Endothelial cell (in vitro differentiated cells): ENCODE measurements at regions not wholly inside any gene's neighbourhood (a gene's known extent, or its start where the extent isn't known, plus 50 kb on each side); places are given as distances from the start of the nearest gene placed in this dataset.

Experiments
- DNase-seq: peaks from one replicate; pipeline ENCODE4 v3.0.0; 2021; ENCODE audit warnings: low spot score
- H3K27ac Mint-ChIP-seq: one replicate; pipeline ENCODE4 v1.8.0; 2021; ENCODE audit warnings: mixed read lengths, inconsistent platforms; ENCODE audit not compliant: unreplicated experiment
- H3K27me3 Mint-ChIP-seq: one replicate; pipeline ENCODE4 v1.8.0; 2021; ENCODE audit warnings: mild to moderate bottlenecking, moderate library complexity, mixed read lengths, inconsistent platforms; ENCODE audit not compliant: unreplicated experiment
- H3K36me3 Mint-ChIP-seq: one replicate; pipeline ENCODE4 v1.8.0; 2021; ENCODE audit warnings: mild to moderate bottlenecking, low read depth, mixed read lengths, inconsistent platforms; ENCODE audit not compliant: unreplicated experiment
- H3K4me1 Mint-ChIP-seq: one replicate; pipeline ENCODE4 v1.8.0; 2021; ENCODE audit warnings: mild to moderate bottlenecking, mixed read lengths, inconsistent platforms; ENCODE audit not compliant: unreplicated experiment
- H3K4me3 Mint-ChIP-seq: one replicate; pipeline ENCODE4 v1.8.0; 2021; ENCODE audit warnings: mild to moderate bottlenecking, mixed read lengths, inconsistent platforms; ENCODE audit not compliant: unreplicated experiment
- H3K9me3 Mint-ChIP-seq: one replicate; pipeline ENCODE4 v1.8.0; 2021; ENCODE audit warnings: mixed read lengths, inconsistent platforms; ENCODE audit not compliant: unreplicated experiment
- CTCF ChIP-seq: fragments of 200-600 bp; sonication (generic); IDR thresholded peaks from one replicate; pipeline ENCODE4 v1.5.0; 2021; ENCODE audit warnings: antibody characterized with exemption; ENCODE audit not compliant: unreplicated experiment

GRCh38 chr15:69725957-69726356, 273.3 kb downstream of the RPLP1 start:
- Mint-ChIP-seq H3K27ac (no peak overlapping the region), H3K27me3 (peaks cover 1% of the 10 kb centered on the region), H3K4me1 (peaks cover 20% of the 10 kb centered on the region), H3K9me3 (no peaks in the 10 kb centered on the region), H3K4me3 (no peak overlapping the region), H3K36me3 (no peaks in the 10 kb centered on the region)
- TF ChIP-seq CTCF, result no peak
- no peak for DNase-seq

DNA sequence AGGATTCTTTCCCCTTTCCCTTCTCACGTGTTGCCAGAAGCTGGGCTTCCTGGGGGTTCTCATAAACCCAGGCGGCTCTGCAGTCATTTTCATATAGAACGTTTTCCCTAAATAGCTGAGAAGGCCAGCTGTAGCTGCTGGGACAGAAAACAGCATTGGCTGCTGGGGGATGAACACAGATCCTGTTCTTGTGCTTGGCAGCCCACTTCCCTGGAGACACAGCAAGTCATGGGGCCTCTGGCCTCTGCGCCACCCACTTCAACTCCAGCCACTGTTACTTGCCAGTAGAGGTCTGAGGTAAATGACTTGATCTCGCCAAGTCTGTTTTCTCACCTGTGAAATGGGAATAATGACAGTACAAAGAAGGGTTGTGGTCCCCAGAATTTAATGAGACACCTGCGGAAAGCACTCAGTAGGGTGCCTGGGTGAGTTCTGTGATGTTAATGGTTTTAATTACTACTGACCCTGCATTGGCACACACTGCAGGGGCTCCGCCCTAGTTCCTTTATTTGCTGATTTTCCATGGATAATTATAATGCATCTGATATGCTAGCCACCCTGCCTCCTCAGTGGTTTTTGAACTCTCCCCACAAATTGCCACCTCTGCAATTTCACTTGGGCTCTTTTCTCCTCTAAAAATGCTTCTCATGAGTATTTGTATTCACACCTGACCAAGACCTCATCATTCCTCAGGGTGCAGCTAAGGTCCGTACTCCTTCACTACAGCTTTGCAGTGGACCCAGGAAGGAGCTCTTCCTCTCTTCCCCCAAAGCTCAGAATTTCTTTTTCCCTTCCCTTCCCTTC, 274.7 kb downstream of the RPLP1 start:
- Mint-ChIP-seq H3K27me3 (peaks cover 1% of the 10 kb centered on the region), H3K27ac (no peak overlapping the region)

GRCh38 chr15:69729167-69729748, 276.6 kb downstream of the RPLP1 start:
- peak; percentile 60 for DNase-seq

More for the DNA sequence above, 274.7 kb downstream of the RPLP1 start:
- no peaks in the 10 kb centered on the region for H3K9me3 Mint-ChIP-seq
- no peak overlapping the region for H3K4me3 Mint-ChIP-seq
- peaks cover 27% of the 10 kb centered on the region for H3K4me1 Mint-ChIP-seq
- no peaks in the 10 kb centered on the region for H3K36me3 Mint-ChIP-seq
- no peak for DNase-seq
- TF ChIP-seq CTCF, result no peak

DNA sequence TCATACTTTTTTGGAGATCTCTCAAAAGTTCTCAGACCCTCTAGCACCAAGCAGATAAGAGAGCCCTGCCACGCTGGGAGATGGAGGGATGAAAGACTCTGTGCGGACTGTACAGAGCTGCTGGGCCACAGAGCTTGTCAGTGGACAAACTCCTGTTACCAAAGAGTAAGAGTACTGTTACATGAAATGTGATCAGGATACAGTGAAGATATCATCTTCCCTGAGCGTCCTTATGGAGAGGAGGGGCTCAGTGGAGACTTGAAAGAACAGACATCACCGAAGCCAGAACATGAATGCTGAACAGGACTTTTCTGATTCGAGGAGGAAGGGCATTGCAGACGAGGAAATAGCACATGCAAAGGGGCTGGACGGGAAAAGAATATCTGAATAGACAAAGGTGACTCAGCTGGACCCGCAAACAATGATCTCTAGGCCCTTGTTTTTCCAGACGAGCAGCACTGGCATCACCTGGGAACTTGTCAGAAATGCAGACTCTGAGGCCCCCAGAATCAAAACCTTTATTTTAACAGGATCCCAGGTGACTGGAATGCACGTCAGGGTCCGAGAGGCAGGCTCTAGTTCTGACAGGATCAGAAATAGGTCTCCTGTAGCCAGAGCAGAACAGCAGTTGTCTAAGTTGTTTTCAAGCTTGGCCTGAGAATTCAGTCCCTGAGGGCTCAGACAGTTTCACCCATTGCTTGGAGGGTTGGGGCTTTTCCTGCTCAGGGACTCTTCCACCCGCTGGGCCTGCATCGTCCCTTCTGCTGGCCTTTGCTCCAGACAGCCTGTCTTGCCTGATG, 277.9 kb downstream of the RPLP1 start:
- H3K4me3 Mint-ChIP-seq, result no peak overlapping the region
- no peak for DNase-seq
- H3K9me3 Mint-ChIP-seq, result no peaks in the 10 kb centered on the region
- H3K27ac Mint-ChIP-seq, result peak overlapping the region; percentile 70
- no peaks in the 10 kb centered on the region for H3K36me3 Mint-ChIP-seq
- peaks cover 27% of the 10 kb centered on the region for H3K4me1 Mint-ChIP-seq
- TF ChIP-seq CTCF, result no peak
- peaks cover 1% of the 10 kb centered on the region for H3K27me3 Mint-ChIP-seq

More at GRCh38 chr15:69729167-69729748, 276.6 kb downstream of the RPLP1 start:
- H3K27ac Mint-ChIP-seq, result no peak overlapping the region
- peaks cover 1% of the 10 kb centered on the region for H3K27me3 Mint-ChIP-seq
- no peaks in the 10 kb centered on the region for H3K9me3 Mint-ChIP-seq
- peak; percentile 95 for TF ChIP-seq CTCF
- H3K36me3 Mint-ChIP-seq, result no peaks in the 10 kb centered on the region
- no peak overlapping the region for H3K4me3 Mint-ChIP-seq
- H3K4me1 Mint-ChIP-seq, result peaks cover 23% of the 10 kb centered on the region

DNA sequence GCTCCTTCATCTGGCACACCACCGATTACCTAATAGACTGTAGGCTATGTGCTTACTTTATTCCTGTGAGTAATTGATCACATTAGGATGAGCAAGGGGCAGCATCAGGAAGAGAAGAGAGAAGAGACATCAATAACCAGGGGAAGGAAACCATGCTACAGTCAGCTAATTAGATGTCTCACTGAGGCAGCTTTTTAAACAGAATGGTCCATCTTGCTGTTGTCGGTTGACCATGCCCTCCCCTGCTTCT, 278.4 kb downstream of the RPLP1 start:
- peaks cover 32% of the 10 kb centered on the region for H3K4me1 Mint-ChIP-seq
- DNase-seq, result no peak
- no peaks in the 10 kb centered on the region for H3K9me3 Mint-ChIP-seq
- peak overlapping the region; percentile 70 for H3K27ac Mint-ChIP-seq
- H3K27me3 Mint-ChIP-seq, result peaks cover 3% of the 10 kb centered on the region
- H3K4me3 Mint-ChIP-seq, result no peak overlapping the region
- H3K36me3 Mint-ChIP-seq, result peaks cover 3% of the 10 kb centered on the region
- TF ChIP-seq CTCF, result no peak
